Progenitor cell of endocrine pancreas (in vitro differentiated cells): ENCODE measurements at regions not wholly inside any gene's neighbourhood (a gene's known extent, or its start where the extent isn't known, plus 50 kb on each side); places are given as distances from the start of the nearest gene placed in this dataset.

Source experiments
- DNase-seq: peaks from one replicate; pipeline ENCODE4 v3.0.0; 2021; ENCODE audit warnings: low spot score; ENCODE audit not compliant: unreplicated experiment
- H3K27ac Mint-ChIP-seq: 2 replicates; pipeline ENCODE4 v1.8.0; 2021; ENCODE audit warnings: mild to moderate bottlenecking, moderate library complexity, mixed read lengths
- H3K27me3 Mint-ChIP-seq: 2 replicates; pipeline ENCODE4 v1.8.0; 2021; ENCODE audit warnings: mixed read lengths
- H3K36me3 Mint-ChIP-seq: 2 replicates; pipeline ENCODE4 v1.8.0; 2022; ENCODE audit warnings: mixed read lengths; ENCODE audit not compliant: insufficient read depth
- H3K4me1 Mint-ChIP-seq: 2 replicates; pipeline ENCODE4 v1.8.0; 2021; ENCODE audit warnings: low read depth, mixed read lengths
- H3K4me3 Mint-ChIP-seq: 2 replicates; pipeline ENCODE4 v1.8.0; 2021; ENCODE audit warnings: low read depth, mild to moderate bottlenecking, moderate library complexity, mixed read lengths
- H3K9me3 Mint-ChIP-seq: 2 replicates; pipeline ENCODE4 v1.8.0; 2021; ENCODE audit warnings: low read depth, mixed read lengths
- CTCF ChIP-seq: fragments of 200-600 bp; sonication (generic); IDR thresholded peaks from one replicate; pipeline ENCODE4 v1.5.0; 2021; ENCODE audit warnings: antibody characterized with exemption, mild to moderate bottlenecking; ENCODE audit not compliant: unreplicated experiment

GRCh38 chr3:117617906-117618305 is 908.3 kb downstream of the TUSC7 start:
- no peaks in the 10 kb centered on the region for H3K9me3 Mint-ChIP-seq
- no peak overlapping the region for H3K27ac Mint-ChIP-seq
- H3K27me3 Mint-ChIP-seq, result no peaks in the 10 kb centered on the region
- H3K4me1 Mint-ChIP-seq, result no peaks in the 10 kb centered on the region
- no peak overlapping the region for H3K4me3 Mint-ChIP-seq
- no peak for TF ChIP-seq CTCF
- DNase-seq, result no peak
- no peaks in the 10 kb centered on the region for H3K36me3 Mint-ChIP-seq

GRCh38 chr3:117618462-117618861 is 908.9 kb downstream of the TUSC7 start:
- no peak for DNase-seq
- Mint-ChIP-seq H3K4me1 (no peaks in the 10 kb centered on the region), H3K27me3 (no peaks in the 10 kb centered on the region), H3K36me3 (no peaks in the 10 kb centered on the region), H3K27ac (no peak overlapping the region), H3K4me3 (no peak overlapping the region), H3K9me3 (no peaks in the 10 kb centered on the region)
- TF ChIP-seq CTCF, result no peak

GRCh38 chr3:117619805-117620204 is 910.2 kb downstream of the TUSC7 start:
- Mint-ChIP-seq H3K36me3 (no peaks in the 10 kb centered on the region), H3K27ac (no peak overlapping the region), H3K4me1 (no peaks in the 10 kb centered on the region), H3K27me3 (no peaks in the 10 kb centered on the region), H3K4me3 (no peak overlapping the region), H3K9me3 (no peaks in the 10 kb centered on the region)
- no peak for TF ChIP-seq CTCF
- no peak for DNase-seq

GRCh38 chr3:117622171-117622841 is 912.7 kb downstream of the TUSC7 start:
- TF ChIP-seq CTCF, result no peak
- Mint-ChIP-seq H3K4me3 (no peak overlapping the region), H3K36me3 (no peaks in the 10 kb centered on the region), H3K27me3 (no peaks in the 10 kb centered on the region), H3K9me3 (no peaks in the 10 kb centered on the region), H3K27ac (no peak overlapping the region), H3K4me1 (no peaks in the 10 kb centered on the region)
- DNase-seq, result no peak

- peaks cover 7% of the 10 kb centered on the region for H3K4me1 Mint-ChIP-seq
- TF ChIP-seq CTCF, result no peak
- no peaks in the 10 kb centered on the region for H3K9me3 Mint-ChIP-seq
- H3K27ac Mint-ChIP-seq, result no peak overlapping the region
- no peaks in the 10 kb centered on the region for H3K27me3 Mint-ChIP-seq
- no peak for DNase-seq
- H3K4me3 Mint-ChIP-seq, result no peak overlapping the region
- no peaks in the 10 kb centered on the region for H3K36me3 Mint-ChIP-seq
Observed at GRCh38 chr3:117624424-117624823, 914.8 kb downstream of the TUSC7 start.
